GM12864 (cell line): ENCODE measurements at regions not wholly inside any gene's neighbourhood (a gene's known extent, or its start where the extent isn't known, plus 50 kb on each side); places are given as distances from the start of the nearest gene placed in this dataset.

Experiments
- DNase-seq: peaks from one replicate; pipeline ENCODE4 v3.0.0-alpha.2; 2011; ENCODE audit warnings: low read depth
- H3K4me3 ChIP-seq: 2 replicates; pipeline ENCODE4 v1.5.1; 2011; ENCODE audit warnings: mild to moderate bottlenecking, low read depth, low read length, control low read depth
- CTCF ChIP-seq: IDR thresholded peaks from 2 replicates; pipeline ENCODE4 v1.5.1; 2011; ENCODE audit warnings: low read depth, mild to moderate bottlenecking, moderate library complexity, low read length, control low read depth, inconsistent platforms; ENCODE audit errors: missing control alignments

GRCh38 chr11:24312464-24313238 lies 184.2 kb upstream of the LUZP2 start:
- H3K4me3 ChIP-seq = no peak overlapping the region
- DNase-seq = no peak
- no peak for TF ChIP-seq CTCF

- no peak for TF ChIP-seq CTCF
- no peak overlapping the region for H3K4me3 ChIP-seq
- no peak for DNase-seq
Measured at GRCh38 chr11:24321229-24321628, 175.6 kb upstream of the LUZP2 start.

- TF ChIP-seq CTCF = no peak
- DNase-seq = no peak
- no peak overlapping the region for H3K4me3 ChIP-seq
Measured at GRCh38 chr11:24324211-24324610, 172.6 kb upstream of the LUZP2 start.

- TF ChIP-seq CTCF = no peak
- no peak for DNase-seq
- no peak overlapping the region for H3K4me3 ChIP-seq
Measured at GRCh38 chr11:24344222-24344621, 152.6 kb upstream of the LUZP2 start.

GRCh38 chr11:24348908-24349307 lies 147.9 kb upstream of the LUZP2 start:
- no peak overlapping the region for H3K4me3 ChIP-seq
- no peak for DNase-seq
- TF ChIP-seq CTCF = no peak

GRCh38 chr11:24351179-24351578 lies 145.7 kb upstream of the LUZP2 start:
- TF ChIP-seq CTCF = no peak
- no peak overlapping the region for H3K4me3 ChIP-seq
- DNase-seq = no peak

- no peak for TF ChIP-seq CTCF
- no peak overlapping the region for H3K4me3 ChIP-seq
- no peak for DNase-seq
Measured at GRCh38 chr11:24356501-24356900, 140.4 kb upstream of the LUZP2 start.
